ENCODE measurements at regions not wholly inside any gene's neighbourhood (a gene's known extent, or its start where the extent isn't known, plus 50 kb on each side); places are given as distances from the start of the nearest gene placed in this dataset.

- Histone ChIP-seq H3T11ph (ENCODE audit: low read length) (no peak overlapping the region), H3K27ac (ENCODE audit: insufficient read length, low read depth, low read length) (no peak overlapping the region), H2BK20ac (ENCODE audit: low read depth, low read length, poor library complexity, severe bottlenecking) (no peak overlapping the region), H4K20me1 (ENCODE audit: control insufficient read depth, insufficient read depth, insufficient read length) (no peaks in the 10 kb centered on the region), H3K4ac (ENCODE audit: low read depth, low read length) (no peak overlapping the region), H2AK5ac (ENCODE audit: insufficient read length, low read length) (no peak overlapping the region), H4K91ac (ENCODE audit: insufficient read length, low read depth, low read length) (no peak overlapping the region), H3K14ac (ENCODE audit: insufficient read depth, low read length) (no peak overlapping the region), H4K5ac (ENCODE audit: insufficient read length, low read depth, low read length) (no peak overlapping the region), H3K23me2 (ENCODE audit: insufficient read length, low read depth, low read length, poor library complexity, severe bottlenecking) (no peaks in the 10 kb centered on the region), H3K27me3 (ENCODE audit: insufficient read depth, low read length) (no peaks in the 10 kb centered on the region), H2BK5ac (ENCODE audit: insufficient read length, low read length) (no peak overlapping the region), H3K79me2 (ENCODE audit: insufficient read depth, low read length) (peaks cover 2% of the 10 kb centered on the region; the same call in 1 of the 2 replicates), H3K23ac (ENCODE audit: insufficient read length, low read depth, low read length) (no peak overlapping the region), H3K56ac (ENCODE audit: insufficient read length, low read depth, low read length) (no peak overlapping the region), H3K9me3 (ENCODE audit: control insufficient read depth, low read depth, low read length) (no peaks in the 10 kb centered on the region), H3K18ac (ENCODE audit: insufficient read length, low read depth, low read length) (no peak overlapping the region), H3K4me2 (ENCODE audit: insufficient read depth, insufficient read length, low read length) (no peak overlapping the region), H3K4me1 (ENCODE audit: insufficient read depth, low read length) (no peaks in the 10 kb centered on the region), H4K8ac (replicated peaks; ENCODE audit: insufficient read length, low read depth, low read length) (no peak overlapping the region), H2BK120ac (ENCODE audit: low read depth, low read length, poor library complexity, severe bottlenecking) (no peak overlapping the region), H3K9ac (ENCODE audit: extremely low read depth, insufficient read length, low read length) (no peak overlapping the region), H3K79me1 (ENCODE audit: insufficient read depth, low read depth, low read length, poor library complexity, severe bottlenecking) (no peaks in the 10 kb centered on the region), H2AFZ (ENCODE audit: low read length) (no peak overlapping the region), H2BK12ac (ENCODE audit: insufficient read length, low read depth, low read length) (no peak overlapping the region), H2BK15ac (ENCODE audit: low read depth, low read length) (no peak overlapping the region)
- no peak for TF ChIP-seq CTCF (conservative IDR thresholded peaks at IDR 0.05)
- no peak for DNase-seq
- no peaks in the 10 kb centered on the region for H3K27me3 Mint-ChIP-seq (ENCODE audit: low read depth)
- no peaks in the 10 kb centered on the region for H3K9me3 Mint-ChIP-seq
- no peak overlapping the region for H3K27ac Mint-ChIP-seq
- no peak overlapping the region for H3K4me3 Mint-ChIP-seq
- WGBS (ENCODE audit: extremely low coverage, insufficient read length, low lambda C conversion rate), result no CpG with 5 or more reads among the region's 6 CpGs
- H3K4me1 Mint-ChIP-seq, result 0 out of 4 replicates have a peak, but pooled peaks cover 0 to 3% of the 10 kb centered on the region in 2 experiments
- H3K36me3 Mint-ChIP-seq (ENCODE audit: insufficient read depth in 1 of 3, low read depth in 3 of 3), result no peaks in the 10 kb centered on the region
These were observed 300.2 kb upstream of the DUSP10 start for GRCh38 chr1:222042120-222042519.
